Liver (tissue), 8 donors: ENCODE measurements at regions not wholly inside any gene's neighbourhood (a gene's known extent, or its start where the extent isn't known, plus 50 kb on each side); places are given as distances from the start of the nearest gene placed in this dataset.
A peak's percentile ranks its signal among the peaks of the same experiment; 100 is the strongest.

Experiments used
- DNase-seq: peaks from one replicate; pipeline ENCODE4 v3.0.0-alpha.2; 2017; ENCODE audit warnings: low spot score
- H3K27ac ChIP-seq, 2 donors: one replicate each; pipeline ENCODE4 v1.7.0; 2013; ENCODE audit warnings: inconsistent platforms in 2 of 2, low read length in 2 of 2, control low read depth in 1 of 2, low read depth in 1 of 2, mild to moderate bottlenecking in 1 of 2
- H3K27me3 ChIP-seq, 4 donors: one replicate each; pipeline versions ENCODE4 v1.6.1 to v1.7.0; 2013; ENCODE audit warnings: low read length in 3 of 4, inconsistent platforms in 1 of 4, mild to moderate bottlenecking in 1 of 4, moderate library complexity in 1 of 4; ENCODE audit not compliant: control insufficient read depth in 4 of 4, insufficient read depth in 4 of 4
- H3K36me3 ChIP-seq, 4 donors: one replicate each; pipeline versions ENCODE4 v1.6.1 to v1.7.0; 2013; ENCODE audit warnings: low read length in 3 of 4, mild to moderate bottlenecking in 3 of 4, low read depth in 1 of 4, moderate library complexity in 1 of 4; ENCODE audit not compliant: control insufficient read depth in 4 of 4, insufficient read depth in 3 of 4
- H3K4me1 ChIP-seq, 4 donors: one replicate each; pipeline versions ENCODE4 v1.6.1 to v1.7.0; 2013; ENCODE audit warnings: low read length in 3 of 4, mild to moderate bottlenecking in 3 of 4, moderate library complexity in 1 of 4; ENCODE audit not compliant: control insufficient read depth in 4 of 4, insufficient read depth in 4 of 4
- H3K4me3 ChIP-seq, 3 donors: one replicate each; pipeline versions ENCODE4 v1.6.1 to v1.7.0; 2013; ENCODE audit warnings: low read length in 3 of 3, control low read depth in 1 of 3, low read depth in 1 of 3, mild to moderate bottlenecking in 1 of 3
- H3K9ac ChIP-seq, 2 donors: one replicate each; pipeline ENCODE4 v1.7.0; 2013; ENCODE audit warnings: low read length in 2 of 2, mild to moderate bottlenecking in 2 of 2, moderate library complexity in 2 of 2, control low read depth in 1 of 2, low read depth in 1 of 2
- H3K9me3 ChIP-seq, 4 donors: one replicate each; pipeline versions ENCODE4 v1.6.1 to v1.7.0; 2013; ENCODE audit warnings: low read length in 3 of 4; ENCODE audit not compliant: control insufficient read depth in 4 of 4
- FOXA1 ChIP-seq: IDR thresholded peaks from 2 replicates; pipeline ENCODE4 v1.6.1; 2016; ENCODE audit warnings: antibody characterized with exemption
- FOXA2 ChIP-seq: IDR thresholded peaks from 2 replicates; pipeline ENCODE4 v1.6.1; 2016; ENCODE audit warnings: antibody characterized with exemption
- GABPA ChIP-seq, 2 donors: IDR thresholded peaks in 1 of 2; conservative IDR thresholded peaks in 1 of 2; 2 replicates each; pipeline ENCODE4 v1.6.1; 2016; ENCODE audit warnings: antibody characterized with exemption in 2 of 2, mild to moderate bottlenecking in 1 of 2, moderate library complexity in 1 of 2
- HNF4A ChIP-seq, 2 donors: conservative IDR thresholded peaks; 2 replicates each; pipeline ENCODE4 v1.6.1; 2016; ENCODE audit warnings: antibody characterized with exemption in 2 of 2, mild to moderate bottlenecking in 2 of 2
- HNF4G ChIP-seq: IDR thresholded peaks from 2 replicates; pipeline ENCODE4 v1.6.1; 2016; ENCODE audit warnings: antibody characterized with exemption
- JUND ChIP-seq, 2 donors: IDR thresholded peaks; 2 replicates each; pipeline ENCODE4 v1.6.1; 2016; ENCODE audit warnings: antibody characterized with exemption in 2 of 2
- NR2F2 ChIP-seq: IDR thresholded peaks from 2 replicates; pipeline ENCODE4 v1.6.1; 2016; ENCODE audit warnings: antibody characterized with exemption
- RAD21 ChIP-seq, 2 donors: IDR thresholded peaks; 2 replicates each; pipeline ENCODE4 v1.6.1; 2016; ENCODE audit warnings: antibody characterized with exemption in 2 of 2, mild to moderate bottlenecking in 2 of 2
- TAF1 ChIP-seq: conservative IDR thresholded peaks from 2 replicates; pipeline ENCODE4 v1.6.1; 2016; ENCODE audit warnings: antibody characterized with exemption, mild to moderate bottlenecking
- WGBS: extraction: QIAGEN DNeasy Blood & Tissue Kit; methylation state at CpG from one replicate; pipeline ENCODE4 v1.1.7; 2013; 5-methylcytosine and 5-hydroxymethylcytosine counted together
- TF ChIP-seq, protein P1 (sequence below): IDR thresholded peaks from 2 replicates; pipeline ENCODE4 v1.6.1; 2016; ENCODE audit warnings: antibody characterized with exemption
- TF ChIP-seq, protein P2 (sequence below): IDR thresholded peaks from 2 replicates; pipeline ENCODE4 v1.6.1; 2016; ENCODE audit warnings: antibody characterized with exemption, mild to moderate bottlenecking
- TF ChIP-seq, protein P3 (sequence below): IDR thresholded peaks from 2 replicates; pipeline ENCODE4 v1.6.1; 2016; ENCODE audit warnings: antibody characterized with exemption
- TF ChIP-seq, protein P4 (sequence below): fragments of 150-350 bp; IDR thresholded peaks from 2 replicates; pipeline ENCODE4 v1.5.1; 2017; ENCODE audit warnings: improper control_type of control experiment, low read depth, low read length; ENCODE audit not compliant: missing input control
- TF ChIP-seq, protein P5 (sequence below): IDR thresholded peaks from 2 replicates; pipeline ENCODE4 v1.6.1; 2016; ENCODE audit warnings: antibody characterized with exemption
- donor health status: healthy.
- donor health status: healthy.
- donor health status: healthy.
- donor health status: healthy.
- donor health status: healthy.

DNA sequence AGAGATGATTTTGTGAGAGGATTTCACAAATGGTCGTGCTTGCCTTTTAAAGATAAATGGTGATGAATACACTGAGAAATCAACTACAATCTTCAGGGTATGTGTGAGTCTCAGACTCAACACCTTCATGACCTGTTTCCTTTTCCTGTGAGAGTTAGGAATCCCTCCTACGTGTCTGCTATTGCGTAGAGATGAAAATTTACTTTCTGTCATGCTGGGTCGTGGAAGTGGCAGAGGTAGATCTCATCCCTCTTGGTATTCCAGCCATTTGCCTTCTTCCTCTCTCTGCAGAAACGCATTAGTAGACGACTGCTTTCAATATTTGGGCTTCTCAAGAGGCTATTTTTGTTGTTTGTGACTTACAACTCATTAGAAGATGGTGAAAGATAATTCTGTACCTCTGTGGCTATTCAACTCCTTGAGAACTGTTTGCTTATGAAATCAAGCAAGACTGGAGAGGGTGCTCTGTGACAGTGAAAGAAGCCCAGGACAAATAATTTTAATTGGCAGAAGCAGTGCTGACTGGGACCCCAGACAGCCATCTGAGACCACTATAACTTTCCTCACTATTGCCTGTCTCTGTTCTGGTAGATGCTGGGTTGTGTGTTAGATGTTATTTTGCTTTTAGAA, 233.1 kb downstream of the LACC1 start:
- TF ChIP-seq GABPA (IDR thresholded peaks at IDR 0.05 in 1 of 2, conservative IDR thresholded peaks at IDR 0.05 in 1 of 2), result peak in 1 of 2 donors; percentile 17
- no peak for TF ChIP-seq FOXA1
- Histone ChIP-seq H3K4me1 (peaks cover 9 to 31% (median 18%) of the 10 kb centered on the region in 4 donors), H3K9ac (no peak overlapping the region), H3K9me3 (no peaks in the 10 kb centered on the region), H3K36me3 (no peaks in the 10 kb centered on the region), H3K4me3 (no peak overlapping the region), H3K27me3 (no peaks in the 10 kb centered on the region), H3K27ac (peak overlapping the region in 1 of 2 donors; percentile 44)
- WGBS, result 86% methylated on average over 6 of the region's 6 CpGs
- no peak for DNase-seq

DNA sequence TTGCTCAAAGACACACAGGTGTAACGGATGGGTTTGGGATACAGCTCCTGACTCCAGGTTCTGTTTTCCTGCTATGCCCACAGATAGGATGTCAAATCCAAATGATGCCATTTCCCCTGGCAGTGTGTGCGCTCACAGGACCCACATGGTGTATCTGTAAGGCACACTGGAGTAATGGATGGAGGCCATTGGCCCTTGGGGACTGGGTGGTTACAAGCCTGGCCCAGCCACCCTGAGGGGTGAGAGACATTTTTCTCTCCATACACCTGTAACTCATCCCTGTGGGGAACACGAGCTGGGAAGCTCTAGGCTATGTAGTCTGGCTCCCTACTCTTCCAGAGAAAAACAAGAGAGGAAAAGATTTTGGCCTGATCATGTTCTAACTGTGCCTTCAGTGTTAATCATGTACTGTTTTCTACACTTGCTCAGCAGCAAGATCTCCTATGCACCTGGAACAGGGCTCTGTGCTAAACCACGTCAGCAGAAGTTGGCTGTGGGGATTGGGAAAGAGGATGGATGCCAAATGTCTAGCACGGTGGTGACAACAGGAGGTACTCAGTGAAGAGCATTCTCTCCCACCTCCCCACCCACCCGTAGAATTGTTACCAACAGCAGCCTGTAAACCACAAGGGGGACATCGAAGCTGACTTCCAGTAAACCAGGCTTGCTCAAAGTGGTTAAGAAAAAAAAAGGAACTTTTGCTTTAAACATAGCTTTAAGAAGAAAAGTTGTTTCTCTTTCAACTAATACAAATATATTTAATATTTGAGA, 237.0 kb downstream of the LACC1 start:
- no peak overlapping the region for H3K4me3 ChIP-seq
- peak in 1 of 2 donors; percentile 6 for TF ChIP-seq RAD21 (IDR thresholded peaks at IDR 0.05)
- TF ChIP-seq, protein P1, sequence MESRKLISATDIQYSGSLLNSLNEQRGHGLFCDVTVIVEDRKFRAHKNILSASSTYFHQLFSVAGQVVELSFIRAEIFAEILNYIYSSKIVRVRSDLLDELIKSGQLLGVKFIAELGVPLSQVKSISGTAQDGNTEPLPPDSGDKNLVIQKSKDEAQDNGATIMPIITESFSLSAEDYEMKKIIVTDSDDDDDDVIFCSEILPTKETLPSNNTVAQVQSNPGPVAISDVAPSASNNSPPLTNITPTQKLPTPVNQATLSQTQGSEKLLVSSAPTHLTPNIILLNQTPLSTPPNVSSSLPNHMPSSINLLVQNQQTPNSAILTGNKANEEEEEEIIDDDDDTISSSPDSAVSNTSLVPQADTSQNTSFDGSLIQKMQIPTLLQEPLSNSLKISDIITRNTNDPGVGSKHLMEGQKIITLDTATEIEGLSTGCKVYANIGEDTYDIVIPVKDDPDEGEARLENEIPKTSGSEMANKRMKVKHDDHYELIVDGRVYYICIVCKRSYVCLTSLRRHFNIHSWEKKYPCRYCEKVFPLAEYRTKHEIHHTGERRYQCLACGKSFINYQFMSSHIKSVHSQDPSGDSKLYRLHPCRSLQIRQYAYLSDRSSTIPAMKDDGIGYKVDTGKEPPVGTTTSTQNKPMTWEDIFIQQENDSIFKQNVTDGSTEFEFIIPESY, result no peak
- DNase-seq, result no peak
- no peaks in the 10 kb centered on the region for H3K27me3 ChIP-seq
- no peaks in the 10 kb centered on the region for H3K9me3 ChIP-seq
- 63% methylated on average over 7 of the region's 7 CpGs for WGBS
- H3K27ac ChIP-seq, result peak overlapping the region; percentile 13 to 59
- no peaks in the 10 kb centered on the region for H3K36me3 ChIP-seq
- H3K4me1 ChIP-seq, result peaks cover 3 to 18% (median 12%) of the 10 kb centered on the region in 4 donors
- H3K9ac ChIP-seq, result no peak overlapping the region

DNA sequence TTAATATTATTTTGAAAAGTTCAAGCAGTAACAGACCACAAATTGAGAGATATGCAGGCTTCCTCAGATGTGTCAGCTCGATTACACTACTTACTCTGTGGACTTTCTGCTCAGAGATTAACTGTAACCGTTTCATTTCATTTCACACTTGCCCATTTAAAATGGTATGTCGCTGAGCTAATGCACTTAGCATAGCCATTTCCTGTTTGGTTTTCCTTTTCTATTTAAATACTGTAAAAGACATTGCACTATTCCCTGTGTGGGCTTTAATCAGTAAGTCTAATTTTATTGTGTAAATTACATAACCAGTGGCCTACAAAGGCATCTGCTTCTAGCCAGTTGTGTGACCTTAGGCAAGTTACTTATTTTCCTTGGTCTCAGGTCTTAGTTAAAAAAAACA, 237.6 kb downstream of the LACC1 start:
- H3K9ac ChIP-seq, result no peak overlapping the region
- TF ChIP-seq JUND (IDR thresholded peaks at IDR 0.05) (no peak), RAD21 (IDR thresholded peaks at IDR 0.05) (no peak), HNF4A (conservative IDR thresholded peaks at IDR 0.05) (no peak), NR2F2 (no peak), GABPA (IDR thresholded peaks at IDR 0.05 in 1 of 2, conservative IDR thresholded peaks at IDR 0.05 in 1 of 2) (no peak), FOXA1 (no peak), HNF4G (no peak), FOXA2 (no peak), TAF1 (no peak)
- TF ChIP-seq, protein P1, result no peak
- TF ChIP-seq, protein P2, sequence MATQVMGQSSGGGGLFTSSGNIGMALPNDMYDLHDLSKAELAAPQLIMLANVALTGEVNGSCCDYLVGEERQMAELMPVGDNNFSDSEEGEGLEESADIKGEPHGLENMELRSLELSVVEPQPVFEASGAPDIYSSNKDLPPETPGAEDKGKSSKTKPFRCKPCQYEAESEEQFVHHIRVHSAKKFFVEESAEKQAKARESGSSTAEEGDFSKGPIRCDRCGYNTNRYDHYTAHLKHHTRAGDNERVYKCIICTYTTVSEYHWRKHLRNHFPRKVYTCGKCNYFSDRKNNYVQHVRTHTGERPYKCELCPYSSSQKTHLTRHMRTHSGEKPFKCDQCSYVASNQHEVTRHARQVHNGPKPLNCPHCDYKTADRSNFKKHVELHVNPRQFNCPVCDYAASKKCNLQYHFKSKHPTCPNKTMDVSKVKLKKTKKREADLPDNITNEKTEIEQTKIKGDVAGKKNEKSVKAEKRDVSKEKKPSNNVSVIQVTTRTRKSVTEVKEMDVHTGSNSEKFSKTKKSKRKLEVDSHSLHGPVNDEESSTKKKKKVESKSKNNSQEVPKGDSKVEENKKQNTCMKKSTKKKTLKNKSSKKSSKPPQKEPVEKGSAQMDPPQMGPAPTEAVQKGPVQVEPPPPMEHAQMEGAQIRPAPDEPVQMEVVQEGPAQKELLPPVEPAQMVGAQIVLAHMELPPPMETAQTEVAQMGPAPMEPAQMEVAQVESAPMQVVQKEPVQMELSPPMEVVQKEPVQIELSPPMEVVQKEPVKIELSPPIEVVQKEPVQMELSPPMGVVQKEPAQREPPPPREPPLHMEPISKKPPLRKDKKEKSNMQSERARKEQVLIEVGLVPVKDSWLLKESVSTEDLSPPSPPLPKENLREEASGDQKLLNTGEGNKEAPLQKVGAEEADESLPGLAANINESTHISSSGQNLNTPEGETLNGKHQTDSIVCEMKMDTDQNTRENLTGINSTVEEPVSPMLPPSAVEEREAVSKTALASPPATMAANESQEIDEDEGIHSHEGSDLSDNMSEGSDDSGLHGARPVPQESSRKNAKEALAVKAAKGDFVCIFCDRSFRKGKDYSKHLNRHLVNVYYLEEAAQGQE, result no peak
- TF ChIP-seq, protein P3, sequence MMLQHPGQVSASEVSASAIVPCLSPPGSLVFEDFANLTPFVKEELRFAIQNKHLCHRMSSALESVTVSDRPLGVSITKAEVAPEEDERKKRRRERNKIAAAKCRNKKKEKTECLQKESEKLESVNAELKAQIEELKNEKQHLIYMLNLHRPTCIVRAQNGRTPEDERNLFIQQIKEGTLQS, result no peak
- TF ChIP-seq, protein P4, sequence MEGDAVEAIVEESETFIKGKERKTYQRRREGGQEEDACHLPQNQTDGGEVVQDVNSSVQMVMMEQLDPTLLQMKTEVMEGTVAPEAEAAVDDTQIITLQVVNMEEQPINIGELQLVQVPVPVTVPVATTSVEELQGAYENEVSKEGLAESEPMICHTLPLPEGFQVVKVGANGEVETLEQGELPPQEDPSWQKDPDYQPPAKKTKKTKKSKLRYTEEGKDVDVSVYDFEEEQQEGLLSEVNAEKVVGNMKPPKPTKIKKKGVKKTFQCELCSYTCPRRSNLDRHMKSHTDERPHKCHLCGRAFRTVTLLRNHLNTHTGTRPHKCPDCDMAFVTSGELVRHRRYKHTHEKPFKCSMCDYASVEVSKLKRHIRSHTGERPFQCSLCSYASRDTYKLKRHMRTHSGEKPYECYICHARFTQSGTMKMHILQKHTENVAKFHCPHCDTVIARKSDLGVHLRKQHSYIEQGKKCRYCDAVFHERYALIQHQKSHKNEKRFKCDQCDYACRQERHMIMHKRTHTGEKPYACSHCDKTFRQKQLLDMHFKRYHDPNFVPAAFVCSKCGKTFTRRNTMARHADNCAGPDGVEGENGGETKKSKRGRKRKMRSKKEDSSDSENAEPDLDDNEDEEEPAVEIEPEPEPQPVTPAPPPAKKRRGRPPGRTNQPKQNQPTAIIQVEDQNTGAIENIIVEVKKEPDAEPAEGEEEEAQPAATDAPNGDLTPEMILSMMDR, result no peak
- TF ChIP-seq, protein P5, sequence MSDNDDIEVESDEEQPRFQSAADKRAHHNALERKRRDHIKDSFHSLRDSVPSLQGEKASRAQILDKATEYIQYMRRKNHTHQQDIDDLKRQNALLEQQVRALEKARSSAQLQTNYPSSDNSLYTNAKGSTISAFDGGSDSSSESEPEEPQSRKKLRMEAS, result no peak
- 21% methylated on average over 3 of the region's 3 CpGs for WGBS

More for the DNA sequence above, 237.6 kb downstream of the LACC1 start:
- DNase-seq, result no peak
- no peaks in the 10 kb centered on the region for H3K27me3 ChIP-seq
- no peak overlapping the region for H3K4me3 ChIP-seq
- no peaks in the 10 kb centered on the region for H3K9me3 ChIP-seq
- H3K27ac ChIP-seq, result peak overlapping the region; percentile 13 to 59
- no peaks in the 10 kb centered on the region for H3K36me3 ChIP-seq
- H3K4me1 ChIP-seq, result peaks cover 3 to 18% (median 12%) of the 10 kb centered on the region in 4 donors
